ENCODE measurements at regions not wholly inside any gene's neighbourhood (a gene's known extent, or its start where the extent isn't known, plus 50 kb on each side); places are given as distances from the start of the nearest gene placed in this dataset.

DNA sequence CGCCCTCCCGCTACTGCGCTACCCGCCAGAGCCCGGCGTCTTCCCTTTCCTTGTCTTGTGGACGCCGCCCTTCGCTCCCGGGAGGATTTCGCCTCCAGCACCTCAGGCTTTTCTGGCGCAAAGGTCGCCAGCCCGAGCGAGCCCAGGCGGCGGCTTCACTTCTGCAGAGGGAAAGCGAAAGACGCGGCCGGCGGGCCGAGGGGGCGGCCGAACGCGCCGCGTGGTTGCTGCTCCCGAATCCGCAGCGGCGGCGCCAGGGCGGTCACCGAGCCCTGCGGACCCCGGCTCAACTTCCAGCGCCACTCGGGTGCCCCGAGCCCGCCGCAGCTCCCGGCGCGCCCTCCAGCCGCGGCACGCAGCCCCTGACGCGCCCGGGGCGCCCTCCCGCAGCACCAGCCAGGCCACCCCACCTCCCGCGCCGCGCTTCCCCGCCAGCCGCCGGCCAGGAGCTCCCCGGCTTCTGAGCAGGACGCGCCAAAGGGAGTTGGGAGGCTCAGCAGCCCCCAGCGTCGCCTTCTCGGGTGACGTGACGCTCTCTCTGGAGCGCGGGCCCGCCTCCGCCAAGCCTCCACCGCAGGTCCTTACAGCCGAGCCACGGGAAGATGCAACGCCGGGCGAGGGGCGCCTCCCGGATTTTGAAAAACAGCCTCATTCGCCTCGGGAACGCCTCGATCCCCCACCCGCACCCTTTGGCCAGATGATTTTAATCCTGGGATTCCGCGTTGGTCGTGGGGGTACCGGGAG lies 84.9 kb upstream of the EPB41L3 start:
- no peaks in the 10 kb centered on the region for H3K4me1 ChIP-seq (ENCODE audit: insufficient read depth, low read length, poor library complexity, severe bottlenecking)
- intact Hi-C loops (cut with micrococcal nuclease; ENCODE audit: unreplicated experiment) = no loop called here
- H3K4me3 ChIP-seq (ENCODE audit: low read depth, low read length, poor library complexity, severe bottlenecking) = no peak overlapping the region
- POLR2A ChIA-PET = no interaction called here
- TF ChIP-seq, protein P1, sequence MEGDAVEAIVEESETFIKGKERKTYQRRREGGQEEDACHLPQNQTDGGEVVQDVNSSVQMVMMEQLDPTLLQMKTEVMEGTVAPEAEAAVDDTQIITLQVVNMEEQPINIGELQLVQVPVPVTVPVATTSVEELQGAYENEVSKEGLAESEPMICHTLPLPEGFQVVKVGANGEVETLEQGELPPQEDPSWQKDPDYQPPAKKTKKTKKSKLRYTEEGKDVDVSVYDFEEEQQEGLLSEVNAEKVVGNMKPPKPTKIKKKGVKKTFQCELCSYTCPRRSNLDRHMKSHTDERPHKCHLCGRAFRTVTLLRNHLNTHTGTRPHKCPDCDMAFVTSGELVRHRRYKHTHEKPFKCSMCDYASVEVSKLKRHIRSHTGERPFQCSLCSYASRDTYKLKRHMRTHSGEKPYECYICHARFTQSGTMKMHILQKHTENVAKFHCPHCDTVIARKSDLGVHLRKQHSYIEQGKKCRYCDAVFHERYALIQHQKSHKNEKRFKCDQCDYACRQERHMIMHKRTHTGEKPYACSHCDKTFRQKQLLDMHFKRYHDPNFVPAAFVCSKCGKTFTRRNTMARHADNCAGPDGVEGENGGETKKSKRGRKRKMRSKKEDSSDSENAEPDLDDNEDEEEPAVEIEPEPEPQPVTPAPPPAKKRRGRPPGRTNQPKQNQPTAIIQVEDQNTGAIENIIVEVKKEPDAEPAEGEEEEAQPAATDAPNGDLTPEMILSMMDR (conservative IDR thresholded peaks at IDR 0.05; ENCODE audit: low read length) = no peak
- no peak for TF ChIP-seq EZH2phosphoT487 (IDR thresholded peaks at IDR 0.05; ENCODE audit: borderline replicate concordance, low read depth, low read length)
- no peaks in the 10 kb centered on the region for H3K79me2 ChIP-seq (ENCODE audit: insufficient read depth, low read depth, low read length)
- no peaks in the 10 kb centered on the region for H4K20me1 ChIP-seq (ENCODE audit: insufficient read depth, low read length)
- no peak for DNase-seq (ENCODE audit: low spot score)
- no peaks in the 10 kb centered on the region for H3K36me3 ChIP-seq (ENCODE audit: insufficient read depth, low read length)
- BruUV-seq (replicated peaks) = no TSS peak
- no peaks in the 10 kb centered on the region for H3K9me3 ChIP-seq (ENCODE audit: low read length)
- no peak overlapping the region for H3K27ac ChIP-seq (ENCODE audit: low read depth, low read length, poor library complexity, severe bottlenecking)
- CTCF ChIA-PET (ENCODE audit: unreplicated experiment) = no interaction called here
- no peaks in the 10 kb centered on the region for H3K9me2 ChIP-seq (ENCODE audit: insufficient read depth, low read length)
- no peak overlapping the region for H3K4me2 ChIP-seq (ENCODE audit: low read length)
- no peak overlapping the region for H2AFZ ChIP-seq (ENCODE audit: low read length)

DNA sequence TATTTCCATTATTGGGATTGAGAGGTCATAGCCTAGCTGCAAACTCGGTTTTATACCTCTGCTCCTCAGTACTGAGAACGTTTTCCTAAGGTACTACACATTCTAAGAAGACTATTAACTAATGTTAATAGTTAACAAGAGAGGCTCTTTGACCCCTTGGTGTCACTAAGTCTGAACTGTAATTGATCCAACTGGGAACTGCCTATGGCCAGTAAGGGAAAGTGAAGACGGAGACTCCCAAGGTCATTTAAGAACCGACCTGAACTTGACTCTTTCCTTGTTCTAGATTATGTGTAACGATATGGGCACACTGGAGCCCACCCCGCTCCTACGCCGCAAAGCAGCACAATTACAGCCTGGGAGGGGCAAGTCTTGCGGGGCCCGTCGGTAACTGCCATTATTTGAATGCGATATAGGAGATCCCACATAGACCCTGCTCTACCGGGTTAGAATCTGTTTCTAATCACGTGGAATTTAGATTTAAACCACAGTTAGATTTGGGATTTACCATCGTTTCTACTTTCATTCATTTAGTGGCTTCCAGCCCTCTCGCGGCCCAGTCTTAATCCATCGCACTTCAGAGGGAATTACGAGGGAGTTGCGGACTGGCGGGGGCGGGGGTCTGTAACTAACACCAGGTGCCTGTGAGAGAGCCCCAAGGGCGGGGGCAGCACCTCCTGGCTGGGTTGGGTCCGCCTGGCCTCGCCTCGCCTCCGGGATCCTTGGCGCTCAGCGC lies 84.1 kb upstream of the EPB41L3 start:
- no peak overlapping the region for H3K27ac ChIP-seq (ENCODE audit: low read depth, low read length, poor library complexity, severe bottlenecking)
- no peaks in the 10 kb centered on the region for H3K9me2 ChIP-seq (ENCODE audit: insufficient read depth, low read length)
- DNase-seq (ENCODE audit: low spot score) = no peak
- H3K4me1 ChIP-seq (ENCODE audit: insufficient read depth, low read length, poor library complexity, severe bottlenecking) = no peaks in the 10 kb centered on the region
- H3K9me3 ChIP-seq (ENCODE audit: low read length) = no peaks in the 10 kb centered on the region
- TF ChIP-seq EZH2phosphoT487 (IDR thresholded peaks at IDR 0.05; ENCODE audit: borderline replicate concordance, low read depth, low read length) = no peak
- TF ChIP-seq, protein P1 (conservative IDR thresholded peaks at IDR 0.05; ENCODE audit: low read length) = no peak
- BruUV-seq (replicated peaks) = no TSS peak
- intact Hi-C loops (cut with micrococcal nuclease; ENCODE audit: unreplicated experiment) = no loop called here
- H3K36me3 ChIP-seq (ENCODE audit: insufficient read depth, low read length) = no peaks in the 10 kb centered on the region
- CTCF ChIA-PET (ENCODE audit: unreplicated experiment) = no interaction called here
- H3K4me2 ChIP-seq (ENCODE audit: low read length) = no peak overlapping the region
- no peaks in the 10 kb centered on the region for H3K79me2 ChIP-seq (ENCODE audit: insufficient read depth, low read depth, low read length)
- no peak overlapping the region for H2AFZ ChIP-seq (ENCODE audit: low read length)
- H3K4me3 ChIP-seq (ENCODE audit: low read depth, low read length, poor library complexity, severe bottlenecking) = no peak overlapping the region
- H4K20me1 ChIP-seq (ENCODE audit: insufficient read depth, low read length) = no peaks in the 10 kb centered on the region
- POLR2A ChIA-PET = no interaction called here
